Osteoblast (primary cell): ENCODE measurements at regions not wholly inside any gene's neighbourhood (a gene's known extent, or its start where the extent isn't known, plus 50 kb on each side); places are given as distances from the start of the nearest gene placed in this dataset.

ENCODE experiments used
- DNase-seq: peaks from one replicate; pipeline ENCODE4 v3.0.0; 2011; ENCODE audit warnings: low spot score, mixed read lengths; ENCODE audit not compliant: insufficient read length; ENCODE audit errors: missing footprints
- H2AFZ ChIP-seq: 2 replicates; pipeline ENCODE4 v1.6.0; 2011; ENCODE audit warnings: mild to moderate bottlenecking, low read length
- H3K27ac ChIP-seq: 2 replicates; pipeline ENCODE4 v1.5.1; 2011; ENCODE audit warnings: mild to moderate bottlenecking, low read depth, low read length, moderate library complexity
- H3K27me3 ChIP-seq: 2 replicates; pipeline ENCODE4 v1.6.0; 2012; ENCODE audit warnings: mild to moderate bottlenecking, control low read depth, inconsistent platforms, low read length, moderate library complexity; ENCODE audit not compliant: insufficient read depth
- H3K36me3 ChIP-seq: 2 replicates; pipeline ENCODE4 v1.5.1; 2011; ENCODE audit warnings: mild to moderate bottlenecking, low read length, control low read depth, moderate library complexity; ENCODE audit not compliant: insufficient read depth
- H3K4me1 ChIP-seq: 2 replicates; pipeline ENCODE4 v1.5.1; 2011; ENCODE audit warnings: mild to moderate bottlenecking, low read length, control low read depth, moderate library complexity; ENCODE audit not compliant: insufficient read depth
- H3K4me2 ChIP-seq: 2 replicates; pipeline ENCODE4 v1.6.0; 2011; ENCODE audit warnings: mild to moderate bottlenecking, low read length; ENCODE audit not compliant: insufficient read depth
- H3K4me3 ChIP-seq: fragments of 200-600 bp; sonication (generic); 3 replicates; pipeline ENCODE4 v1.5.1; 2012; ENCODE audit warnings: mild to moderate bottlenecking, low read length, inconsistent platforms; ENCODE audit not compliant: insufficient read depth
- H3K79me2 ChIP-seq: 2 replicates; pipeline ENCODE4 v1.6.0; 2012; ENCODE audit warnings: mild to moderate bottlenecking, low read length, control low read depth, inconsistent platforms; ENCODE audit not compliant: insufficient read depth
- H3K9me3 ChIP-seq: 2 replicates; pipeline ENCODE4 v1.5.1; 2011; ENCODE audit warnings: low read depth, low read length, control low read depth
- H4K20me1 ChIP-seq: 2 replicates; pipeline ENCODE4 v1.6.0; 2012; ENCODE audit warnings: mild to moderate bottlenecking, low read length, control low read depth; ENCODE audit not compliant: insufficient read depth
- TF ChIP-seq, protein P1 (sequence below): IDR thresholded peaks from 2 replicates; pipeline ENCODE4 v1.5.1; 2011; ENCODE audit warnings: mild to moderate bottlenecking, low read depth, low read length, moderate library complexity; ENCODE audit errors: extremely low read depth

DNA sequence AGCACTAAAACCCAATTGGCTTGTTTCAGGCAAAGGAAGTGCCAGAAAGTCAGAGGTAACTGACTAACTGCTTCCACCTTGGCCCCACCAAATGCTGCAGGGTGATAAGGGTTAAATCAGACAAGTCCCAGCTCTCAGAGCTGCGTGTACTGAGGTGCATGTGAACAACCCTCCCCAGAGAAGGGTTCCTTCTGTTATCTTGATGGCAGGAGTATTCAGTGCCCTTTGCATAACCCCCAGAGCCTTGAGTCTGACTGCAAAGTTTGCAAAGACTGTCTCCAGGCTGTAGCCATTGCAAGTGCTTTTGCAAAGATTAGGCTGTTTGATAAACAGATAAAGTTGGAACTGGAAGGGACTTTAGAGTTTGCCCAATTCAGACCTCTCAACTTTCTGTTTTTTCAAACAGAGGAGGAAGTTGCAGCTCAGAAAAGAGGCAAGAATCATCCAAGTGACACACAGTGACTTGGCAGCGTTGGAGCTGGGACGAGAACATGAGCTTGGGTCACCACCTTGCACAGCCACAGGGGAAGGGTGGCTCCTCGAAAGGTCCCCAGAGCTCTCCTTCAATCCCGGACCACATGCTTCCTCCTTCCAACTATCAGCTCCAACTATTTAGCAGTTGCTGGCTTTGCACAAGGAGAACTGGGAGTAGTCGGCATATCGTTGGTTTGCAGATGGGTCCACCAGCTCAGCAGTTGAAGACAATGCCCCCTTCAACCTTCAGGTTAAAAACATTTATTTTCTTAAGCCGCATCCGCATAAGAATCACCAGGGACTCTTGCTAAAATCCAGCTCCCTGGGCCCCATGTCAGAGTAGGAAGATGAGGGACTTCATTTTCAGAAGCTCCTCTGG is 224.8 kb upstream of the HES1 start:
- no peak overlapping the region for H3K4me2 ChIP-seq
- no peak overlapping the region for H3K4me3 ChIP-seq
- no peak for DNase-seq
- no peaks in the 10 kb centered on the region for H3K36me3 ChIP-seq
- TF ChIP-seq, protein P1, sequence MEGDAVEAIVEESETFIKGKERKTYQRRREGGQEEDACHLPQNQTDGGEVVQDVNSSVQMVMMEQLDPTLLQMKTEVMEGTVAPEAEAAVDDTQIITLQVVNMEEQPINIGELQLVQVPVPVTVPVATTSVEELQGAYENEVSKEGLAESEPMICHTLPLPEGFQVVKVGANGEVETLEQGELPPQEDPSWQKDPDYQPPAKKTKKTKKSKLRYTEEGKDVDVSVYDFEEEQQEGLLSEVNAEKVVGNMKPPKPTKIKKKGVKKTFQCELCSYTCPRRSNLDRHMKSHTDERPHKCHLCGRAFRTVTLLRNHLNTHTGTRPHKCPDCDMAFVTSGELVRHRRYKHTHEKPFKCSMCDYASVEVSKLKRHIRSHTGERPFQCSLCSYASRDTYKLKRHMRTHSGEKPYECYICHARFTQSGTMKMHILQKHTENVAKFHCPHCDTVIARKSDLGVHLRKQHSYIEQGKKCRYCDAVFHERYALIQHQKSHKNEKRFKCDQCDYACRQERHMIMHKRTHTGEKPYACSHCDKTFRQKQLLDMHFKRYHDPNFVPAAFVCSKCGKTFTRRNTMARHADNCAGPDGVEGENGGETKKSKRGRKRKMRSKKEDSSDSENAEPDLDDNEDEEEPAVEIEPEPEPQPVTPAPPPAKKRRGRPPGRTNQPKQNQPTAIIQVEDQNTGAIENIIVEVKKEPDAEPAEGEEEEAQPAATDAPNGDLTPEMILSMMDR, result no peak
- H4K20me1 ChIP-seq, result no peaks in the 10 kb centered on the region
- no peaks in the 10 kb centered on the region for H3K9me3 ChIP-seq
- H3K4me1 ChIP-seq, result no peaks in the 10 kb centered on the region
- no peaks in the 10 kb centered on the region for H3K79me2 ChIP-seq
- peaks cover 33% of the 10 kb centered on the region for H3K27me3 ChIP-seq
- H3K27ac ChIP-seq, result no peak overlapping the region
- H2AFZ ChIP-seq, result no peak overlapping the region

DNA sequence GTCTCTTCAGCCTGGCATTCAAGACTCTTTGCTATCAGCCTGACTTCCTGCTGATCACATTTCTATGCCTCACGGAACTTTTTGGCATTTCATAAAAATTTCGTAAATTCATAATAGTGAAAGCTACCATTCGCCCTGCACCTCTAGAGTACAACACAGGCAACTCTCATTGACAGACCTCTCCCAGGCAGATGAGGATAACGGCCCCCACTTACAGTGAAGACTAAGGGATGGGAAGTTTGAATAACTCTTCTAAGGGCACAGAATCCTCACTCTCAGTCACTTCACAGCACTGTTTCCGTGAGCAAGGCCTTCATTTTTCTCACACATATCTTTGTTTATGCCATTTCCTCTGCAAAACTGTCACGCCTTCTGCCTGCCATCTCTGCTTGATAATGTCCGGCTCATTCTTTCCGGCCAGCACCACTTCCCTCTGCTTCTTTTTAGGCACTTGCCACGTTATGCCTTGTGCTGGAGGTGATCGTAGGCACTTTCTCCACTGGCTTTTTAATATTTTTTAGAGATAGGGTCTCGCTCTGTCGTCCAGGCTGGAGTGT is 224.1 kb upstream of the HES1 start:
- H2AFZ ChIP-seq, result no peak overlapping the region
- no peak overlapping the region for H3K4me3 ChIP-seq
- DNase-seq, result no peak
- H3K4me1 ChIP-seq, result no peaks in the 10 kb centered on the region
- H3K27ac ChIP-seq, result no peak overlapping the region
- TF ChIP-seq, protein P1, result no peak
- no peaks in the 10 kb centered on the region for H3K79me2 ChIP-seq
- H3K27me3 ChIP-seq, result peaks cover 33% of the 10 kb centered on the region
- H3K9me3 ChIP-seq, result no peaks in the 10 kb centered on the region
- no peaks in the 10 kb centered on the region for H3K36me3 ChIP-seq
- H4K20me1 ChIP-seq, result no peaks in the 10 kb centered on the region
- H3K4me2 ChIP-seq, result no peak overlapping the region

DNA sequence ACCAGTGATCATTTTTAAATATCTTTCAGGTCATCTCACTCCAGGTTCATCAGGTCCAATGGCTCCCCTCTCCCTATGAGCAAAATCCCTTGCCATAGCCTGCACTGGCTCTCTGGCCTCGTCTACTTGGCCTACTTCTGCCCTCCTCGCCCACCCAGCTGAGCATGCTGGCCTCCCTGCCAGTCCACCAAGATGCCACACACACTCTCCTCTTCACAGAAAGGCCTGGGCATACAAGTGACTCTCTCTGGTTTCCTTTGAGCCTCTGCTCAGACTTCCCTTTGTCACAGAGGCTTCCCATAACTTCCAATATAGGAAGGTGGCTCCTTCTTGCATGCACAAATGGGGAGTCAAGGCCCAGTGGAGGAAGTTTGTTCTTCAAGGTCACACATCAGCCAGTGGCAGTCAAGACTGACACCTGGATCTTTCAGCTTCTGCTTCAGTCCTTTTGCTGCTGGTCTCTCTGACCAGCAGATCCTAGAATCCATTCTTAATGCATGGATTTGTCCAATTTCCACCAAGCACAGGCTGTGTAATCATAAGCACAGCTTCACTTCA is 223.2 kb upstream of the HES1 start:
- Histone ChIP-seq H3K4me2 (no peak overlapping the region), H3K4me3 (no peak overlapping the region), H2AFZ (no peak overlapping the region), H3K79me2 (no peaks in the 10 kb centered on the region), H4K20me1 (no peaks in the 10 kb centered on the region), H3K9me3 (no peaks in the 10 kb centered on the region), H3K27ac (no peak overlapping the region), H3K27me3 (peaks cover 37% of the 10 kb centered on the region), H3K36me3 (no peaks in the 10 kb centered on the region), H3K4me1 (no peaks in the 10 kb centered on the region)
- TF ChIP-seq, protein P1, result no peak
- no peak for DNase-seq

DNA sequence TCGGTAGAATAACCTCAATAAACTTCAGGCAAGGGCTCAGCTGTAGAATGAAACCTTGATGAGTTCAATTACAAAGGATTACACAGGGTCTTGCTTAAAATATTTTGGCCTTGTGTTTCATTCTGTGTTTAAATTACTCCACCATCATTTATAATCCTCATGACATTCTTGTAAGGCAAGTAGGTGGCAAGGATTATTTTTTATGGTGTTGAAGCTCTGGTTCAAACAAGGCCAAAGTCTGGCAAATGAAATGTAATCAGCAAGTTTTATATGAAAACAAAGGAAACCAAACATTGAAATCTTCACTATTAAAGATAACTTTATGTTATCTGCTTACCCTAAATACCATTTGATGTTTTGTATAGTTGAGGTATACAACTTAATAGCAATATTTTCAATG is 221.3 kb upstream of the HES1 start:
- no peaks in the 10 kb centered on the region for H3K4me1 ChIP-seq
- TF ChIP-seq, protein P1, result no peak
- H3K4me3 ChIP-seq, result no peak overlapping the region
- H3K4me2 ChIP-seq, result no peak overlapping the region
- H2AFZ ChIP-seq, result no peak overlapping the region
- peaks cover 43% of the 10 kb centered on the region for H3K27me3 ChIP-seq
- no peaks in the 10 kb centered on the region for H3K79me2 ChIP-seq
- H3K36me3 ChIP-seq, result no peaks in the 10 kb centered on the region
- no peak overlapping the region for H3K27ac ChIP-seq
- H4K20me1 ChIP-seq, result no peaks in the 10 kb centered on the region
- H3K9me3 ChIP-seq, result no peaks in the 10 kb centered on the region
- DNase-seq, result no peak
